ENCODE measurements at regions not wholly inside any gene's neighbourhood (a gene's known extent, or its start where the extent isn't known, plus 50 kb on each side); places are given as distances from the start of the nearest gene placed in this dataset.

GRCh38 chr22:46056546-46057245 is 79.7 kb upstream of the WNT7B start:
- ChIA-PET CTCF (interaction anchor here (0.9 to 2.9 kb wide), 4 partner anchors 12 to 50 kb away, joined by 3 to 14 read pairs (median 4); no protein-coding TSS in a partner anchor), POLR2A (interaction anchor here (0.6 to 1.0 kb wide), 4 partner anchors 14 to 44 kb away, joined by 4 to 16 read pairs (median 5); no protein-coding TSS in a partner anchor)
- no peaks in the 10 kb centered on the region for H3K36me3 ChIP-seq (ENCODE audit: control insufficient read depth, insufficient read depth, low read length)
- peak overlapping the region; percentile 62 for H3K4me3 ChIP-seq (ENCODE audit: low read depth, low read length)
- no peak for DNase-seq (ENCODE audit: low read depth)
- H3K27me3 ChIP-seq (ENCODE audit: control insufficient read depth, insufficient read depth, low read length): no peaks in the 10 kb centered on the region
- TF ChIP-seq CTCF (IDR thresholded peaks at IDR 0.05; ENCODE audit: insufficient read depth, low read depth, low read length): no peak

GRCh38 chr22:46057246-46058090 is 80.5 kb upstream of the WNT7B start:
- ChIA-PET POLR2A (interaction anchor here (0.6 to 1.0 kb wide), 2 partner anchors 23 to 45 kb away, joined by 5 read pairs; no protein-coding TSS in a partner anchor), CTCF (interaction anchor here (0.7 to 2.1 kb wide), 5 partner anchors 9 to 51 kb away, joined by 3 to 8 read pairs (median 3); no protein-coding TSS in a partner anchor)
- Histone ChIP-seq H3K36me3 (ENCODE audit: control insufficient read depth, insufficient read depth, low read length) (no peaks in the 10 kb centered on the region), H3K27me3 (ENCODE audit: control insufficient read depth, insufficient read depth, low read length) (no peaks in the 10 kb centered on the region), H3K4me3 (ENCODE audit: low read depth, low read length) (peak overlapping the region; percentile 62)
- DNase-seq (ENCODE audit: low read depth): no peak
- no peak for TF ChIP-seq CTCF (IDR thresholded peaks at IDR 0.05; ENCODE audit: insufficient read depth, low read depth, low read length)

GRCh38 chr22:46058091-46058420 is 81.1 kb upstream of the WNT7B start:
- Histone ChIP-seq H3K36me3 (ENCODE audit: control insufficient read depth, insufficient read depth, low read length) (no peaks in the 10 kb centered on the region), H3K27me3 (ENCODE audit: control insufficient read depth, insufficient read depth, low read length) (no peaks in the 10 kb centered on the region), H3K4me3 (ENCODE audit: low read depth, low read length) (peak overlapping the region; percentile 20)
- POLR2A ChIA-PET: no interaction called here
- DNase-seq (ENCODE audit: low read depth): no peak
- CTCF ChIA-PET: interaction anchor here (0.7 to 2.1 kb wide), 4 partner anchors 9 to 52 kb away, joined by 3 to 8 read pairs (median 4); no protein-coding TSS in a partner anchor
- TF ChIP-seq CTCF (IDR thresholded peaks at IDR 0.05; ENCODE audit: insufficient read depth, low read depth, low read length): no peak

- POLR2A ChIA-PET: no interaction called here
These were observed 81.9 kb upstream of the WNT7B start for GRCh38 chr22:46058591-46059519.

More at GRCh38 chr22:46058591-46059519, 81.9 kb upstream of the WNT7B start:
- Histone ChIP-seq H3K27me3 (ENCODE audit: control insufficient read depth, insufficient read depth, low read length) (no peaks in the 10 kb centered on the region), H3K36me3 (ENCODE audit: control insufficient read depth, insufficient read depth, low read length) (no peaks in the 10 kb centered on the region; the same call in 1 of the 2 replicates), H3K4me3 (ENCODE audit: low read depth, low read length) (peak overlapping the region; percentile 28)
- CTCF ChIA-PET: interaction anchor here (0.7 to 2.1 kb wide), 5 partner anchors 8 to 53 kb away, joined by 3 to 8 read pairs (median 3); no protein-coding TSS in a partner anchor
- DNase-seq (ENCODE audit: low read depth): no peak
- 0 out of 2 replicates have a peak, but pooled peaks have one; percentile 1 for TF ChIP-seq CTCF (IDR thresholded peaks at IDR 0.05; ENCODE audit: insufficient read depth, low read depth, low read length)

Data from BJ (cell line).